ENCODE measurements at regions not wholly inside any gene's neighbourhood (a gene's known extent, or its start where the extent isn't known, plus 50 kb on each side); places are given as distances from the start of the nearest gene placed in this dataset.

GRCh38 chr13:59364641-59365085 is 799.1 kb downstream of the DIAPH3 start:
- TF ChIP-seq POLR2AphosphoS5 (IDR thresholded peaks at IDR 0.05) (no peak), CTCF (IDR thresholded peaks at IDR 0.05) (no peak)
